H1 (cell line): ENCODE measurements at regions not wholly inside any gene's neighbourhood (a gene's known extent, or its start where the extent isn't known, plus 50 kb on each side); places are given as distances from the start of the nearest gene placed in this dataset.

Experiments used
- CTCF ChIA-PET: fragments of 300-600 bp; sonication (Branson Sonifier 250); formaldehyde crosslinking; loops from one replicate; lab custom pipeline; 2021; ENCODE audit not compliant: partially characterized antibody; lab: Charles Lee
- POLR2A ChIA-PET: fragments of 300-600 bp; sonication (Branson Sonifier 250); formaldehyde crosslinking; loops from one replicate; lab custom pipeline; 2021; ENCODE audit warnings: inconsistent platforms; ENCODE audit not compliant: partially characterized antibody; lab: Charles Lee
- DNase-seq, 2 experiments: peaks; one replicate each; pipeline versions ENCODE4 v3.0.0 to v3.0.0-alpha.2; 2010 to 2022; ENCODE audit warnings: low spot score in 2 of 2, low read depth in 1 of 2, mixed read lengths in 1 of 2
- FAIRE-seq: peaks from 2 replicates; lab custom pipeline; 2011; peaks lifted over from hg19 to GRCh38; lab: Jason Lieb, UNC
- H2AFZ ChIP-seq: 2 replicates; pipeline ENCODE4 v1.8.1; 2012; ENCODE audit warnings: low read length, inconsistent platforms
- H2AK5ac ChIP-seq: 2 replicates; pipeline ENCODE4 v1.6.1; 2013; ENCODE audit warnings: low read depth, low read length
- H2BK120ac ChIP-seq: replicated peaks from 2 replicates; pipeline ENCODE3; 2013; ENCODE audit warnings: low read depth, low read length, inconsistent platforms
- H2BK12ac ChIP-seq: 2 replicates; pipeline ENCODE4 v1.6.1; 2013; ENCODE audit warnings: low read depth, low read length
- H2BK15ac ChIP-seq: 2 replicates; pipeline ENCODE4 v1.6.1; 2013; ENCODE audit warnings: low read length
- H2BK20ac ChIP-seq: 2 replicates; pipeline ENCODE4 v1.6.1; 2013; ENCODE audit warnings: low read length
- H2BK5ac ChIP-seq: 2 replicates; pipeline ENCODE4 v1.6.1; 2013; ENCODE audit warnings: low read depth, low read length
- H3K14ac ChIP-seq: 2 replicates; pipeline ENCODE4 v1.6.1; 2013; ENCODE audit warnings: inconsistent platforms; ENCODE audit not compliant: insufficient read length
- H3K18ac ChIP-seq: 2 replicates; pipeline ENCODE4 v1.6.1; 2013; ENCODE audit warnings: low read length; ENCODE audit errors: extremely low read depth
- H3K23ac ChIP-seq: 2 replicates; pipeline ENCODE4 v1.6.1; 2013; ENCODE audit warnings: inconsistent platforms; ENCODE audit not compliant: insufficient read length
- H3K23me2 ChIP-seq: 2 replicates; pipeline ENCODE4 v1.6.1; 2013; ENCODE audit warnings: low read depth, low read length
- H3K27ac ChIP-seq: 2 replicates; pipeline ENCODE4 v1.6.1; 2011; ENCODE audit warnings: low read depth, low read length, inconsistent platforms
- H3K27me3 ChIP-seq, 4 experiments: replicated peaks in 1 of 4; 1 replicate in 1 of 4; 2 replicates in 3 of 4; pipeline versions ENCODE4 v1.6.1 to v1.8.1; 2011 to 2013; ENCODE audit warnings: low read length in 3 of 4, mild to moderate bottlenecking in 3 of 4, inconsistent platforms in 2 of 4, mixed read lengths in 2 of 4, moderate library complexity in 1 of 4; ENCODE audit not compliant: control insufficient read depth in 3 of 4, insufficient read depth in 3 of 4; ENCODE audit errors: extremely low read depth in 1 of 4
- H3K36me3 ChIP-seq, 4 experiments: 2 replicates each; pipeline versions ENCODE4 v1.6.1 to v1.8.1; 2011 to 2013; ENCODE audit warnings: mild to moderate bottlenecking in 4 of 4, low read length in 3 of 4, moderate library complexity in 2 of 4, control low read depth in 1 of 4, inconsistent platforms in 1 of 4; ENCODE audit not compliant: insufficient read depth in 4 of 4, control insufficient read depth in 2 of 4
- H3K4ac ChIP-seq: replicated peaks from 2 replicates; pipeline ENCODE3; 2013; ENCODE audit warnings: low read length, low read depth, mixed read lengths, inconsistent platforms; ENCODE audit not compliant: insufficient read length
- H3K4me1 ChIP-seq, 4 experiments: replicated peaks in 1 of 4; 1 replicate in 1 of 4; 2 replicates in 3 of 4; pipeline versions ENCODE4 v1.6.1 to v1.8.1; 2011 to 2013; ENCODE audit warnings: low read length in 3 of 4, inconsistent platforms in 2 of 4, mixed read lengths in 1 of 4; ENCODE audit not compliant: insufficient read depth in 4 of 4, control insufficient read depth in 3 of 4
- H3K4me2 ChIP-seq, 2 experiments: 2 replicates each; pipeline versions ENCODE4 v1.6.1 to v1.8.1; 2011 to 2013; ENCODE audit warnings: low read depth in 2 of 2, low read length in 2 of 2, control low read depth in 1 of 2, inconsistent platforms in 1 of 2, mild to moderate bottlenecking in 1 of 2; ENCODE audit not compliant: insufficient read depth in 1 of 2
- H3K4me3 ChIP-seq, 4 experiments: fragments of 200-600, 300-600 bp in 1 of 4; sonication (generic), shearing (Covaris generic), sonication (Bioruptor Twin) in 1 of 4; 2 replicates each; pipeline versions ENCODE4 v1.5.1 to v1.8.1; 2011 to 2016; ENCODE audit warnings: low read length in 4 of 4, low read depth in 3 of 4, control low read depth in 2 of 4, inconsistent platforms in 2 of 4, mild to moderate bottlenecking in 2 of 4, mixed read lengths in 1 of 4, moderate library complexity in 1 of 4; ENCODE audit not compliant: insufficient read depth in 2 of 4; ENCODE audit errors: extremely low read depth in 1 of 4
- H3K56ac ChIP-seq: replicated peaks from 2 replicates; pipeline ENCODE3; 2013; ENCODE audit warnings: low read depth, mild to moderate bottlenecking, mixed read lengths, low read length, inconsistent platforms; ENCODE audit not compliant: insufficient read length
- H3K79me1 ChIP-seq: 2 replicates; pipeline ENCODE4 v1.6.1; 2013; ENCODE audit warnings: low read depth, low read length, control low read depth
- H3K79me2 ChIP-seq, 2 experiments: 2 replicates each; pipeline versions ENCODE4 v1.6.1 to v1.8.1; 2012 to 2013; ENCODE audit warnings: low read length in 2 of 2, mild to moderate bottlenecking in 2 of 2, inconsistent platforms in 1 of 2; ENCODE audit not compliant: insufficient read depth in 2 of 2, control insufficient read depth in 1 of 2
- H3K9ac ChIP-seq, 4 experiments: replicated peaks in 1 of 4; 1 replicate in 1 of 4; 2 replicates in 3 of 4; pipeline versions ENCODE4 v1.6.1 to v1.8.1; 2011 to 2013; ENCODE audit warnings: low read depth in 3 of 4, low read length in 3 of 4, control low read depth in 2 of 4, mild to moderate bottlenecking in 2 of 4, moderate library complexity in 2 of 4, inconsistent platforms in 1 of 4; ENCODE audit errors: extremely low read depth in 1 of 4
- H3K9me3 ChIP-seq, 2 experiments: 2 replicates each; pipeline versions ENCODE4 v1.6.1 to v1.8.1; 2012 to 2013; ENCODE audit warnings: mild to moderate bottlenecking in 2 of 2, moderate library complexity in 2 of 2, control low read depth in 1 of 2, inconsistent platforms in 1 of 2, low read depth in 1 of 2, low read length in 1 of 2, mixed read lengths in 1 of 2; ENCODE audit not compliant: insufficient read depth in 2 of 2
- H4K20me1 ChIP-seq, 2 experiments: replicated peaks in 1 of 2; 2 replicates each; pipeline versions ENCODE3 to v1.8.1; 2011 to 2013; ENCODE audit warnings: inconsistent platforms in 2 of 2, low read length in 2 of 2, mild to moderate bottlenecking in 1 of 2; ENCODE audit not compliant: insufficient read depth in 2 of 2, control insufficient read depth in 1 of 2
- H4K5ac ChIP-seq: 2 replicates; pipeline ENCODE4 v1.6.1; 2013; ENCODE audit warnings: low read length, low read depth, mixed read lengths, inconsistent platforms; ENCODE audit not compliant: insufficient read length
- H4K8ac ChIP-seq: 2 replicates; pipeline ENCODE4 v1.8.0; 2013; ENCODE audit warnings: mild to moderate bottlenecking, moderate library complexity, low read length, inconsistent platforms; ENCODE audit not compliant: insufficient read depth; ENCODE audit errors: extremely low read depth
- H4K91ac ChIP-seq: replicated peaks from 2 replicates; pipeline ENCODE3; 2013; ENCODE audit warnings: low read length, mixed read lengths, inconsistent platforms; ENCODE audit not compliant: insufficient read length
- NANOG ChIP-seq: IDR thresholded peaks from 2 replicates; pipeline ENCODE4 v1.6.1; 2011; ENCODE audit warnings: low read length, low read depth, mild to moderate bottlenecking, inconsistent platforms; ENCODE audit not compliant: insufficient read depth, poor library complexity, severe bottlenecking
- RFX5 ChIP-seq: IDR thresholded peaks from 2 replicates; pipeline ENCODE4 v1.6.1; 2011; ENCODE audit warnings: low read depth, low read length, improper control_type of control experiment, borderline replicate concordance
- SIRT6 ChIP-seq: IDR thresholded peaks from one replicate; pipeline ENCODE4 v1.7.1; 2012; ENCODE audit warnings: low read length, inconsistent platforms
- WGBS, 2 experiments: shearing (Covaris generic) in 1 of 2; methylation state at CpG; one replicate each; pipeline versions ENCODE4 v1.1.6 to v1.1.7; 2013 to 2015; ENCODE audit warnings: low lambda C conversion rate in 2 of 2, mixed read lengths in 2 of 2, inconsistent platforms in 1 of 2, low coverage in 1 of 2, missing lambda C conversion rate in 1 of 2; ENCODE audit not compliant: insufficient replicate concordance in 2 of 2, insufficient coverage in 1 of 2, insufficient read length in 1 of 2; ENCODE audit errors: extremely low coverage in 1 of 2, missing lambda C conversion rate in 1 of 2; 5-methylcytosine and 5-hydroxymethylcytosine counted together

- no peaks in the 10 kb centered on the region for H3K79me1 ChIP-seq
- no peak for FAIRE-seq
- no peak overlapping the region for H2AFZ ChIP-seq
- no peak overlapping the region for H2BK15ac ChIP-seq
- H3K79me2 ChIP-seq = no peaks in the 10 kb centered on the region
- H3K27me3 ChIP-seq = no peaks in the 10 kb centered on the region
- H2BK120ac ChIP-seq = no peak overlapping the region
- H3K4me2 ChIP-seq = no peak overlapping the region
- no peak overlapping the region for H3K4me3 ChIP-seq
- 98% methylated on average over 4 of the region's 4 CpGs; no CpG with 5 or more reads in 1 of the 2 experiments for WGBS, 2 experiments
- H3K36me3 ChIP-seq = no peaks in the 10 kb centered on the region
- CTCF ChIA-PET = interaction anchor here (1.0 to 3.2 kb wide), 4 partner anchors 8 to 792 kb away, joined by 3 to 17 read pairs (median 4); no protein-coding TSS in a partner anchor
- no peak overlapping the region for H3K18ac ChIP-seq
- no peaks in the 10 kb centered on the region for H3K23me2 ChIP-seq
- no peaks in the 10 kb centered on the region for H3K4me1 ChIP-seq
- no peak overlapping the region for H3K14ac ChIP-seq
- no peak overlapping the region for H2BK5ac ChIP-seq
- no peak overlapping the region for H2BK20ac ChIP-seq
- H3K23ac ChIP-seq = no peak overlapping the region
- no peak overlapping the region for H3K4ac ChIP-seq
- H4K5ac ChIP-seq = no peak overlapping the region
- POLR2A ChIA-PET = no interaction called here
- H3K9me3 ChIP-seq = no peaks in the 10 kb centered on the region
- no peak overlapping the region for H4K91ac ChIP-seq
- no peak overlapping the region for H3K9ac ChIP-seq
- no peak for DNase-seq
- no peak overlapping the region for H2BK12ac ChIP-seq
- no peak overlapping the region for H3K27ac ChIP-seq
- no peak overlapping the region for H2AK5ac ChIP-seq
- TF ChIP-seq RFX5 = no peak
- TF ChIP-seq SIRT6 = no peak
- no peak for TF ChIP-seq NANOG
- no peak overlapping the region for H3K56ac ChIP-seq
- H4K20me1 ChIP-seq = no peaks in the 10 kb centered on the region
- no peak overlapping the region for H4K8ac ChIP-seq
These were observed 695.3 kb downstream of the KCNA4 start for GRCh38 chr11:29321293-29322132.
